IMR-90 (cell line): ENCODE measurements at regions not wholly inside any gene's neighbourhood (a gene's known extent, or its start where the extent isn't known, plus 50 kb on each side); places are given as distances from the start of the nearest gene placed in this dataset.

Source experiments
- ATAC-seq: fragments of 200-7000 bp; cut with Tn5 transposase; 2 replicates; pipeline ENCODE4 v1.9.1; 2020; ENCODE audit warnings: low read depth, mild to moderate bottlenecking, moderate library complexity
- BruUV-seq: library from RNA; stranded (reverse); fragments of 400-500 nt; replicated peaks from 2 replicates; lab custom pipeline; 2021; lab: Mats Ljungman, UMichigan
- CTCF ChIA-PET: fragments of 300-600 bp; formaldehyde crosslinking; extraction: SDS; loops from one replicate; lab custom pipeline; 2021; ENCODE audit warnings: antibody characterized with exemption; lab: Yijun Ruan, JAX
- POLR2A ChIA-PET: fragments of 300-600 bp; sonication (Branson Sonifier 250); formaldehyde crosslinking; loops from one replicate; lab custom pipeline; 2022; ENCODE audit warnings: antibody characterized with exemption; ENCODE audit not compliant: unreplicated experiment; lab: Charles Lee
- DNase-seq: peaks from one replicate; pipeline ENCODE4 v3.0.0; 2013
- H2AFZ ChIP-seq: replicated peaks from 2 replicates; pipeline ENCODE3; 2013; ENCODE audit warnings: low read length, mild to moderate bottlenecking; ENCODE audit not compliant: poor library complexity
- H2AK5ac ChIP-seq: 2 replicates; pipeline ENCODE4 v1.6.1; 2013; ENCODE audit warnings: low read depth, low read length, inconsistent platforms
- H2AK9ac ChIP-seq: replicated peaks from 2 replicates; pipeline ENCODE3; 2013; ENCODE audit warnings: mild to moderate bottlenecking, low read depth, low read length, moderate library complexity; ENCODE audit not compliant: poor library complexity
- H2BK120ac ChIP-seq: 2 replicates; pipeline ENCODE4 v1.6.1; 2013; ENCODE audit warnings: low read depth, low read length, inconsistent platforms
- H2BK15ac ChIP-seq: 3 replicates; pipeline ENCODE4 v1.6.1; 2013; ENCODE audit warnings: low read depth, low read length, inconsistent platforms
- H2BK20ac ChIP-seq: 2 replicates; pipeline ENCODE4 v1.6.1; 2013; ENCODE audit warnings: low read depth, mild to moderate bottlenecking, inconsistent platforms, low read length, moderate library complexity
- H2BK5ac ChIP-seq: 2 replicates; pipeline ENCODE4 v1.6.1; 2013; ENCODE audit warnings: mild to moderate bottlenecking, low read depth, low read length, inconsistent platforms; ENCODE audit not compliant: poor library complexity, severe bottlenecking
- H3K14ac ChIP-seq: replicated peaks from 2 replicates; pipeline ENCODE4 v1.6.1; 2013; ENCODE audit warnings: low read depth, low read length, inconsistent platforms
- H3K18ac ChIP-seq: 2 replicates; pipeline ENCODE4 v1.6.1; 2013; ENCODE audit warnings: low read depth, low read length, control low read depth
- H3K23ac ChIP-seq: 2 replicates; pipeline ENCODE4 v1.6.1; 2013; ENCODE audit warnings: low read depth, low read length, inconsistent platforms
- H3K27ac ChIP-seq: 2 replicates; pipeline ENCODE4 v1.5.1; 2013; ENCODE audit warnings: mild to moderate bottlenecking, control low read depth, low read length; ENCODE audit not compliant: insufficient read depth
- H3K27me3 ChIP-seq: 2 replicates; pipeline ENCODE4 v1.6.1; 2013; ENCODE audit warnings: low read length; ENCODE audit not compliant: control insufficient read depth, insufficient read depth
- H3K36me3 ChIP-seq: 2 replicates; pipeline ENCODE4 v1.6.1; 2013; ENCODE audit warnings: low read length, mixed read lengths; ENCODE audit not compliant: control insufficient read depth, insufficient read depth
- H3K4ac ChIP-seq: 2 replicates; pipeline ENCODE4 v1.6.1; 2013; ENCODE audit warnings: low read depth, low read length, inconsistent platforms
- H3K4me1 ChIP-seq: 2 replicates; pipeline ENCODE4 v1.6.1; 2013; ENCODE audit warnings: low read length, mixed read lengths; ENCODE audit not compliant: control insufficient read depth, insufficient read depth
- H3K4me2 ChIP-seq: 2 replicates; pipeline ENCODE4 v1.6.1; 2013; ENCODE audit warnings: low read depth, mild to moderate bottlenecking, control low read depth, low read length, moderate library complexity
- H3K4me3 ChIP-seq: 2 replicates; pipeline ENCODE4 v1.5.1; 2013; ENCODE audit warnings: low read depth, mild to moderate bottlenecking, control low read depth, low read length, moderate library complexity; ENCODE audit not compliant: insufficient read depth
- H3K56ac ChIP-seq: 2 replicates; pipeline ENCODE4 v1.6.1; 2013; ENCODE audit warnings: low read length, inconsistent platforms; ENCODE audit not compliant: insufficient read depth; ENCODE audit errors: extremely low read depth
- H3K79me1 ChIP-seq, 2 experiments: 2 replicates each; pipeline ENCODE4 v1.6.1; 2013; ENCODE audit warnings: low read length in 2 of 2, inconsistent platforms in 1 of 2, low read depth in 1 of 2
- H3K9ac ChIP-seq: 2 replicates; pipeline ENCODE4 v1.6.1; 2013; ENCODE audit warnings: low read depth, low read length, control low read depth
- H3K9me1 ChIP-seq: 2 replicates; pipeline ENCODE4 v1.6.1; 2013; ENCODE audit warnings: low read length, inconsistent platforms; ENCODE audit not compliant: insufficient read depth
- H3K9me3 ChIP-seq: 2 replicates; pipeline ENCODE4 v1.6.1; 2013; ENCODE audit warnings: low read length; ENCODE audit not compliant: control insufficient read depth, insufficient read depth
- H4K20me1 ChIP-seq: 2 replicates; pipeline ENCODE4 v1.6.1; 2013; ENCODE audit warnings: low read length, inconsistent platforms; ENCODE audit not compliant: insufficient read depth
- H4K5ac ChIP-seq: 2 replicates; pipeline ENCODE4 v1.6.1; 2013; ENCODE audit warnings: mild to moderate bottlenecking, low read depth, low read length, control low read depth
- H4K8ac ChIP-seq, 2 experiments: 2 replicates each; pipeline ENCODE4 v1.6.1; 2013; ENCODE audit warnings: low read depth in 2 of 2, low read length in 2 of 2, control low read depth in 1 of 2, inconsistent platforms in 1 of 2
- H4K91ac ChIP-seq: 2 replicates; pipeline ENCODE4 v1.6.1; 2013; ENCODE audit warnings: low read depth, low read length, inconsistent platforms; ENCODE audit not compliant: insufficient read depth
- FOS ChIP-seq: fragments of 150-350 bp; IDR thresholded peaks from 2 replicates; pipeline ENCODE4 v1.6.1; 2016; ENCODE audit warnings: low read depth, low read length
- MAFK ChIP-seq: IDR thresholded peaks from 2 replicates; pipeline ENCODE4 v1.6.1; 2012; ENCODE audit warnings: low read depth, low read length, improper control_type of control experiment
- MXI1 ChIP-seq: IDR thresholded peaks from 2 replicates; pipeline ENCODE4 v1.6.1; 2012; ENCODE audit warnings: low read depth, mild to moderate bottlenecking, low read length, moderate library complexity, borderline replicate concordance
- POLR2A ChIP-seq: IDR thresholded peaks from 2 replicates; pipeline ENCODE4 v1.6.1; 2012; ENCODE audit warnings: mild to moderate bottlenecking, low read depth, low read length
- RAD21 ChIP-seq: IDR thresholded peaks from 2 replicates; pipeline ENCODE4 v1.6.1; 2012; ENCODE audit warnings: low read length, improper control_type of control experiment
- SMC3 ChIP-seq: fragments of 150-350 bp; IDR thresholded peaks from 2 replicates; pipeline ENCODE4 v1.6.1; 2016; ENCODE audit warnings: low read depth, mild to moderate bottlenecking, antibody characterized with exemption, low read length, moderate library complexity
- WGBS, 2 experiments: methylation state at CpG; one replicate each; pipeline versions ENCODE4 v1.1.5 to v1.1.7; 2013; ENCODE audit warnings: missing lambda C conversion rate in 2 of 2; ENCODE audit not compliant: insufficient read length in 1 of 2; ENCODE audit errors: extremely low coverage in 2 of 2; 5-methylcytosine and 5-hydroxymethylcytosine counted together
- dilution Hi-C: fragments of 300-500 bp; cut with HindIII; formaldehyde crosslinking; loops from one replicate; pipeline ENCODE4 v1.14.3; 2018; ENCODE audit warnings: low sequenced_read_pairs; ENCODE audit not compliant: unreplicated experiment
- in situ Hi-C: fragments of 300-500 bp; cut with MboI; formaldehyde crosslinking; loops from 3 replicates; pipeline ENCODE4 v1.14.3; 2019; ENCODE audit warnings: low sequenced_read_pairs, inconsistent platforms, mixed read lengths
- intact Hi-C: fragments of 100-400 bp; cut with micrococcal nuclease; formaldehyde crosslinking; loops from 2 replicates; pipeline ENCODE4 v1.10.0; 2022
- TF ChIP-seq, protein P1 (sequence below): fragments of 150-350 bp; IDR thresholded peaks from 2 replicates; pipeline ENCODE4 v1.6.1; 2017; ENCODE audit warnings: mild to moderate bottlenecking, antibody characterized with exemption, low read length, low read depth
- TF ChIP-seq, protein P2 (sequence below): fragments of 150-350 bp; IDR thresholded peaks from 2 replicates; pipeline ENCODE4 v1.6.1; 2016; ENCODE audit warnings: low read depth, mild to moderate bottlenecking, low read length, moderate library complexity, borderline replicate concordance
- TF ChIP-seq, protein P3 (sequence below): conservative IDR thresholded peaks from 2 replicates; pipeline ENCODE4 v1.5.1; 2012; ENCODE audit warnings: mild to moderate bottlenecking, low read depth, low read length, improper control_type of control experiment

DNA sequence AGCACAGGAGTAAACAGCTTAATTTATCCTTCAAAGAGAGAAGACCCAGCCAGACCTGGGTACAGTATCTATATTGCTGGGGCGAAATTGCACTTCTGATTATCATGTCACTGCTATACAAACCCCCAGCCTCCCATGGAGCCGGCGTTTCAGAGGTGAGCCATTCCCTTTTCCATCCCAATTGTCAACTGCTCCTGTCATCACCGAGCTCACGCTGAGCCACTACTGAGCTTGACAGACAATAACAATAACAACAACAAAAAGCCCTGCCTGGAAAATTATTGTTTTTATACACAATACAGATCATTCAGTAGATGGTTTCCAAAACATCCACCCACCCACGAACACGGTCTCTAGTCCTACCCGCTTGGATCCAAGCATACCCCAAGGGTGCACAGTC lies 129.0 kb upstream of the JARID2 start:
- peaks cover 3% of the 10 kb centered on the region; the same call in 1 of the 2 replicates for H3K27me3 ChIP-seq
- no peak overlapping the region for H3K4me2 ChIP-seq
- no peak overlapping the region for H4K91ac ChIP-seq
- TF ChIP-seq RAD21 (no peak), FOS (no peak), MXI1 (no peak), SMC3 (no peak), MAFK (no peak), POLR2A (no peak)
- TF ChIP-seq, protein P1, sequence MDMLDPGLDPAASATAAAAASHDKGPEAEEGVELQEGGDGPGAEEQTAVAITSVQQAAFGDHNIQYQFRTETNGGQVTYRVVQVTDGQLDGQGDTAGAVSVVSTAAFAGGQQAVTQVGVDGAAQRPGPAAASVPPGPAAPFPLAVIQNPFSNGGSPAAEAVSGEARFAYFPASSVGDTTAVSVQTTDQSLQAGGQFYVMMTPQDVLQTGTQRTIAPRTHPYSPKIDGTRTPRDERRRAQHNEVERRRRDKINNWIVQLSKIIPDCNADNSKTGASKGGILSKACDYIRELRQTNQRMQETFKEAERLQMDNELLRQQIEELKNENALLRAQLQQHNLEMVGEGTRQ, result no peak
- TF ChIP-seq, protein P2, sequence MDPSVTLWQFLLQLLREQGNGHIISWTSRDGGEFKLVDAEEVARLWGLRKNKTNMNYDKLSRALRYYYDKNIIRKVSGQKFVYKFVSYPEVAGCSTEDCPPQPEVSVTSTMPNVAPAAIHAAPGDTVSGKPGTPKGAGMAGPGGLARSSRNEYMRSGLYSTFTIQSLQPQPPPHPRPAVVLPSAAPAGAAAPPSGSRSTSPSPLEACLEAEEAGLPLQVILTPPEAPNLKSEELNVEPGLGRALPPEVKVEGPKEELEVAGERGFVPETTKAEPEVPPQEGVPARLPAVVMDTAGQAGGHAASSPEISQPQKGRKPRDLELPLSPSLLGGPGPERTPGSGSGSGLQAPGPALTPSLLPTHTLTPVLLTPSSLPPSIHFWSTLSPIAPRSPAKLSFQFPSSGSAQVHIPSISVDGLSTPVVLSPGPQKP, result no peak
- TF ChIP-seq, protein P3, sequence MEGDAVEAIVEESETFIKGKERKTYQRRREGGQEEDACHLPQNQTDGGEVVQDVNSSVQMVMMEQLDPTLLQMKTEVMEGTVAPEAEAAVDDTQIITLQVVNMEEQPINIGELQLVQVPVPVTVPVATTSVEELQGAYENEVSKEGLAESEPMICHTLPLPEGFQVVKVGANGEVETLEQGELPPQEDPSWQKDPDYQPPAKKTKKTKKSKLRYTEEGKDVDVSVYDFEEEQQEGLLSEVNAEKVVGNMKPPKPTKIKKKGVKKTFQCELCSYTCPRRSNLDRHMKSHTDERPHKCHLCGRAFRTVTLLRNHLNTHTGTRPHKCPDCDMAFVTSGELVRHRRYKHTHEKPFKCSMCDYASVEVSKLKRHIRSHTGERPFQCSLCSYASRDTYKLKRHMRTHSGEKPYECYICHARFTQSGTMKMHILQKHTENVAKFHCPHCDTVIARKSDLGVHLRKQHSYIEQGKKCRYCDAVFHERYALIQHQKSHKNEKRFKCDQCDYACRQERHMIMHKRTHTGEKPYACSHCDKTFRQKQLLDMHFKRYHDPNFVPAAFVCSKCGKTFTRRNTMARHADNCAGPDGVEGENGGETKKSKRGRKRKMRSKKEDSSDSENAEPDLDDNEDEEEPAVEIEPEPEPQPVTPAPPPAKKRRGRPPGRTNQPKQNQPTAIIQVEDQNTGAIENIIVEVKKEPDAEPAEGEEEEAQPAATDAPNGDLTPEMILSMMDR, result no peak
- H2AK9ac ChIP-seq, result no peak overlapping the region
- H2AFZ ChIP-seq, result no peak overlapping the region
- DNase-seq, result no peak
- H3K56ac ChIP-seq, result no peak overlapping the region
- intact Hi-C loops, result no loop called here
- ChIA-PET CTCF (interaction anchor here (1.9 kb wide), 1 partner anchor 10 kb away, joined by 4 read pairs; no protein-coding TSS in a partner anchor), POLR2A (no interaction called here)
- no peaks in the 10 kb centered on the region for H3K4me1 ChIP-seq
- H3K14ac ChIP-seq, result no peak overlapping the region
- no peak overlapping the region for H3K4ac ChIP-seq
- no peak overlapping the region for H2BK15ac ChIP-seq
- H2BK120ac ChIP-seq, result no peak overlapping the region
- no peak overlapping the region for H2AK5ac ChIP-seq
- no peaks in the 10 kb centered on the region for H3K9me3 ChIP-seq
- WGBS, 2 experiments, result 55% methylated on average over 4 of the region's 8 CpGs; no CpG with 5 or more reads in 1 of the 2 experiments
- no peak overlapping the region for H3K9ac ChIP-seq
- no peak overlapping the region for H3K27ac ChIP-seq
- H2BK5ac ChIP-seq, result no peak overlapping the region
- no peak overlapping the region for H3K4me3 ChIP-seq
- no peak for ATAC-seq
- H4K20me1 ChIP-seq, result no peaks in the 10 kb centered on the region
- H3K79me1 ChIP-seq, result no peaks in the 10 kb centered on the region
- H3K23ac ChIP-seq, result no peak overlapping the region
- no peaks in the 10 kb centered on the region for H3K9me1 ChIP-seq
- no peak overlapping the region for H4K8ac ChIP-seq
- no peaks in the 10 kb centered on the region for H3K36me3 ChIP-seq
- no peak overlapping the region for H2BK20ac ChIP-seq
- BruUV-seq, result no TSS peak
- no peak overlapping the region for H4K5ac ChIP-seq
- dilution Hi-C loops, result no loop called here
- in situ Hi-C loops, result no loop called here
- no peak overlapping the region for H3K18ac ChIP-seq
